T-helper 17 cell (primary cell): ENCODE measurements at regions not wholly inside any gene's neighbourhood (a gene's known extent, or its start where the extent isn't known, plus 50 kb on each side); places are given as distances from the start of the nearest gene placed in this dataset.
A peak's percentile ranks its signal among the peaks of the same experiment; 100 is the strongest.

Experiments
- ATAC-seq: fragments of 150-1000 bp; cut with Tn5 transposase; 2 replicates; pipeline ENCODE4 v1.10.0; 2021; ENCODE audit warnings: mild to moderate bottlenecking, moderate library complexity
- DNase-seq, 3 donors: peaks; one replicate each; pipeline versions ENCODE4 v3.0.0 to v3.0.0-alpha.2; 2020 to 2021
- H3K9me3 ChIP-seq: one replicate; pipeline ENCODE4 v1.7.0; 2013; ENCODE audit warnings: low read length, mild to moderate bottlenecking; ENCODE audit not compliant: control insufficient read depth, poor library complexity, severe bottlenecking
- H3K27ac Mint-ChIP-seq: one replicate; pipeline ENCODE4 v1.8.0; 2022; ENCODE audit warnings: mild to moderate bottlenecking, moderate library complexity, mixed read lengths
- H3K27me3 Mint-ChIP-seq: one replicate; pipeline ENCODE4 v1.8.0; 2022; ENCODE audit warnings: mixed read lengths
- H3K36me3 Mint-ChIP-seq: one replicate; pipeline ENCODE4 v1.8.0; 2022; ENCODE audit warnings: low read depth, mixed read lengths
- H3K4me1 Mint-ChIP-seq: one replicate; pipeline ENCODE4 v1.8.0; 2022; ENCODE audit warnings: mild to moderate bottlenecking, mixed read lengths
- H3K4me3 Mint-ChIP-seq: one replicate; pipeline ENCODE4 v1.8.0; 2022; ENCODE audit warnings: mild to moderate bottlenecking, moderate library complexity, mixed read lengths

GRCh38 chr10:32163071-32163761, 107.0 kb upstream of the KIF5B start:
- H3K4me3 Mint-ChIP-seq, result no peak overlapping the region
- H3K27ac Mint-ChIP-seq, result no peak overlapping the region
- ATAC-seq, result no peak

GRCh38 chr10:32161586-32161985, 105.4 kb upstream of the KIF5B start:
- Mint-ChIP-seq H3K4me1 (no peaks in the 10 kb centered on the region), H3K27ac (no peak overlapping the region), H3K27me3 (no peaks in the 10 kb centered on the region), H3K36me3 (no peaks in the 10 kb centered on the region), H3K4me3 (no peak overlapping the region)
- DNase-seq, result no peak
- no peaks in the 10 kb centered on the region for H3K9me3 ChIP-seq
- ATAC-seq, result no peak

More at GRCh38 chr10:32163071-32163761, 107.0 kb upstream of the KIF5B start:
- Mint-ChIP-seq H3K4me1 (no peaks in the 10 kb centered on the region), H3K27me3 (no peaks in the 10 kb centered on the region), H3K36me3 (no peaks in the 10 kb centered on the region)
- DNase-seq, result no peak
- no peaks in the 10 kb centered on the region for H3K9me3 ChIP-seq

- no peak for DNase-seq
- ATAC-seq, result no peak
- Mint-ChIP-seq H3K4me1 (no peaks in the 10 kb centered on the region), H3K27ac (no peak overlapping the region), H3K36me3 (no peaks in the 10 kb centered on the region), H3K27me3 (no peaks in the 10 kb centered on the region), H3K4me3 (no peak overlapping the region)
- H3K9me3 ChIP-seq, result no peaks in the 10 kb centered on the region
Measured at GRCh38 chr10:32160864-32161263, 104.6 kb upstream of the KIF5B start.

- no peaks in the 10 kb centered on the region for H3K27me3 Mint-ChIP-seq
- H3K27ac Mint-ChIP-seq, result no peak overlapping the region
- no peaks in the 10 kb centered on the region for H3K4me1 Mint-ChIP-seq
- ATAC-seq (no peak), DNase-seq (no peak)
- H3K4me3 Mint-ChIP-seq, result no peak overlapping the region
- H3K9me3 ChIP-seq, result no peaks in the 10 kb centered on the region
- no peaks in the 10 kb centered on the region for H3K36me3 Mint-ChIP-seq
Measured at GRCh38 chr10:32159264-32159663, 103.0 kb upstream of the KIF5B start.

- peaks cover 5% of the 10 kb centered on the region for H3K9me3 ChIP-seq
- no peak overlapping the region for H3K27ac Mint-ChIP-seq
- H3K36me3 Mint-ChIP-seq, result no peaks in the 10 kb centered on the region
- peaks cover 5% of the 10 kb centered on the region for H3K4me1 Mint-ChIP-seq
- DNase-seq (no peak), ATAC-seq (no peak)
- no peaks in the 10 kb centered on the region for H3K27me3 Mint-ChIP-seq
- no peak overlapping the region for H3K4me3 Mint-ChIP-seq
Measured at GRCh38 chr10:32156031-32156495, 99.8 kb upstream of the KIF5B start.

- H3K27ac Mint-ChIP-seq, result no peak overlapping the region
Measured at GRCh38 chr10:32155075-32155516, 98.9 kb upstream of the KIF5B start.

GRCh38 chr10:32153931-32154330, 97.7 kb upstream of the KIF5B start:
- no peak for DNase-seq
- no peaks in the 10 kb centered on the region for H3K36me3 Mint-ChIP-seq
- no peaks in the 10 kb centered on the region for H3K27me3 Mint-ChIP-seq
- no peak for ATAC-seq
- peaks cover 18% of the 10 kb centered on the region for H3K4me1 Mint-ChIP-seq
- peaks cover 5% of the 10 kb centered on the region for H3K9me3 ChIP-seq
- no peak overlapping the region for H3K27ac Mint-ChIP-seq
- no peak overlapping the region for H3K4me3 Mint-ChIP-seq

More at GRCh38 chr10:32155075-32155516, 98.9 kb upstream of the KIF5B start:
- peaks cover 5% of the 10 kb centered on the region for H3K9me3 ChIP-seq
- DNase-seq (no peak), ATAC-seq (no peak)
- Mint-ChIP-seq H3K4me3 (no peak overlapping the region), H3K27me3 (no peaks in the 10 kb centered on the region), H3K4me1 (peaks cover 8% of the 10 kb centered on the region), H3K36me3 (no peaks in the 10 kb centered on the region)

- no peak for DNase-seq
- Mint-ChIP-seq H3K27me3 (no peaks in the 10 kb centered on the region), H3K4me3 (no peak overlapping the region), H3K4me1 (peaks cover 18% of the 10 kb centered on the region), H3K27ac (no peak overlapping the region), H3K36me3 (no peaks in the 10 kb centered on the region)
- no peak for ATAC-seq
- peaks cover 5% of the 10 kb centered on the region for H3K9me3 ChIP-seq
Measured at GRCh38 chr10:32153252-32153651, 97.0 kb upstream of the KIF5B start.

- Mint-ChIP-seq H3K4me1 (peaks cover 18% of the 10 kb centered on the region), H3K27ac (peak overlapping the region; percentile 91), H3K4me3 (no peak overlapping the region), H3K27me3 (no peaks in the 10 kb centered on the region), H3K36me3 (no peaks in the 10 kb centered on the region)
- DNase-seq (no peak), ATAC-seq (no peak)
- peaks cover 5% of the 10 kb centered on the region for H3K9me3 ChIP-seq
Measured at GRCh38 chr10:32151871-32152270, 95.6 kb upstream of the KIF5B start.

- DNase-seq (no peak), ATAC-seq (peak; percentile 63)
- no peaks in the 10 kb centered on the region for H3K27me3 Mint-ChIP-seq
- H3K4me1 Mint-ChIP-seq, result peaks cover 18% of the 10 kb centered on the region
- H3K27ac Mint-ChIP-seq, result peak overlapping the region; percentile 91
- peak overlapping the region; percentile 51 for H3K4me3 Mint-ChIP-seq
- peaks cover 5% of the 10 kb centered on the region for H3K9me3 ChIP-seq
- H3K36me3 Mint-ChIP-seq, result no peaks in the 10 kb centered on the region
Measured at GRCh38 chr10:32150532-32151101, 94.4 kb upstream of the KIF5B start.

GRCh38 chr10:32149252-32149955, 93.2 kb upstream of the KIF5B start:
- no peaks in the 10 kb centered on the region for H3K27me3 Mint-ChIP-seq
- ATAC-seq (no peak), DNase-seq (no peak)
- peaks cover 5% of the 10 kb centered on the region for H3K9me3 ChIP-seq
- H3K4me1 Mint-ChIP-seq, result peaks cover 18% of the 10 kb centered on the region
- H3K4me3 Mint-ChIP-seq, result peak overlapping the region; percentile 41
- H3K36me3 Mint-ChIP-seq, result no peaks in the 10 kb centered on the region
- no peak overlapping the region for H3K27ac Mint-ChIP-seq

GRCh38 chr10:32148864-32149251, 92.6 kb upstream of the KIF5B start:
- Mint-ChIP-seq H3K27me3 (no peaks in the 10 kb centered on the region), H3K36me3 (no peaks in the 10 kb centered on the region), H3K4me3 (peak overlapping the region; percentile 41), H3K4me1 (peaks cover 18% of the 10 kb centered on the region), H3K27ac (no peak overlapping the region)
- peaks cover 5% of the 10 kb centered on the region for H3K9me3 ChIP-seq
- ATAC-seq (no peak), DNase-seq (no peak)

- peaks cover 18% of the 10 kb centered on the region for H3K4me1 Mint-ChIP-seq
- no peaks in the 10 kb centered on the region for H3K27me3 Mint-ChIP-seq
- H3K4me3 Mint-ChIP-seq, result no peak overlapping the region
- no peaks in the 10 kb centered on the region for H3K36me3 Mint-ChIP-seq
- ATAC-seq (no peak), DNase-seq (no peak)
- no peak overlapping the region for H3K27ac Mint-ChIP-seq
- no peaks in the 10 kb centered on the region for H3K9me3 ChIP-seq
Measured at GRCh38 chr10:32147730-32148129, 91.5 kb upstream of the KIF5B start.
